ENCODE measurements at regions not wholly inside any gene's neighbourhood (a gene's known extent, or its start where the extent isn't known, plus 50 kb on each side); places are given as distances from the start of the nearest gene placed in this dataset.

DNA sequence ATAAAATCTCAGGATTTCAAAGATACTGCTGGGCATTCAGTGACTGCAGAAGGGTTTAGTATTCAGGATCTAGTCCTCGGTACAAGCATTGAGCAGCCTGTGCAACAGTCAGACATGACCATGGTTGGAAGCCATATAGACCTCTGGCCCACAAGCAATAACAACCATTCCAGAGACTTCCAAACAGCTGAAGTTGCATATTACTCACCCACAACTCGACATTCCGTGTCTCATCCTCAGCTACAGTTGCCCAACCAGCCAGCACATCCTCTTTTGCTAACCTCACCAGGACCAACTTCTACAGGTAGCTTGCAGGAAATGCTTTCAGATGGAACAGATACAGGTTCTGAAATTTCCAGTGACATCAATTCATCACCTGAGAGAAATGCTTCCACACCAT is 156.8 kb downstream of the C11orf91 start:
- H3K27ac Mint-ChIP-seq = no peak overlapping the region
- H3K4me3 ChIP-seq (ENCODE audit: low read length) = no peak overlapping the region
- no peaks in the 10 kb centered on the region for H3K27me3 ChIP-seq (ENCODE audit: control insufficient read depth, insufficient read depth, low read length)
- H3K4me1 Mint-ChIP-seq = peaks cover 0 to 13% of the 10 kb centered on the region in 2 donors
- H3K9me3 ChIP-seq (ENCODE audit: control insufficient read depth, insufficient read depth, low read length) = no peaks in the 10 kb centered on the region
- 74% methylated on average over 3 of the region's 3 CpGs for WGBS (ENCODE audit: insufficient coverage)
- no peak for TF ChIP-seq CTCF (IDR thresholded peaks at IDR 0.05)
- peaks cover 17% of the 10 kb centered on the region for H3K4me1 ChIP-seq (ENCODE audit: control insufficient read depth, insufficient read depth, low read length)
- peaks cover 12 to 22% of the 10 kb centered on the region in 2 donors for H3K27me3 Mint-ChIP-seq (ENCODE audit: low read depth in 2 of 2)
- H3K9me3 Mint-ChIP-seq = no peaks in the 10 kb centered on the region
- H3K4me3 Mint-ChIP-seq = no peak overlapping the region
- no peak for ATAC-seq
- no peaks in the 10 kb centered on the region for H3K36me3 Mint-ChIP-seq
- H3K27ac ChIP-seq (ENCODE audit: low read length) = no peak overlapping the region
- intact Hi-C loops (cut with micrococcal nuclease) = loop anchor here (1.0 kb wide), 1 partner anchor 198 kb away; no protein-coding TSS in a partner anchor
- no peaks in the 10 kb centered on the region for H3K36me3 ChIP-seq (ENCODE audit: control insufficient read depth, insufficient read depth, low read length)
- no peak for DNase-seq

DNA sequence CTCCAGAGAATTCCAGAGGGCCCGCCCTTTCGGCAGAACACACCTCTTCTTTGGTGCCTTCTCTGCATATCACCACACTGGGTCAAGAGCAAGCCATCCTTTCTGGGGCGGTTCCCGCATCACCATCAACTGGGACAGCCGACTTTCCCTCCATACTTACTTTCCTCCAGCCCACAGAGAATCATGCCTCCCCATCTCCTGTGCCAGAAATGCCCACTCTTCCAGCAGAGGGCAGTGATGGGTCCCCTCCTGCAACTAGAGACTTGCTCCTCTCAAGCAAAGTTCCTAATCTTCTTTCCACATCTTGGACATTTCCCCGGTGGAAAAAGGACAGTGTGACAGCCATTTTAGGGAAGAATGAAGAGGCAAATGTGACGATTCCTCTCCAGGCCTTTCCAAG is 157.7 kb downstream of the C11orf91 start:
- Histone ChIP-seq H3K27ac (ENCODE audit: low read length) (no peak overlapping the region), H3K4me1 (ENCODE audit: control insufficient read depth, insufficient read depth, low read length) (peaks cover 17% of the 10 kb centered on the region), H3K9me3 (ENCODE audit: control insufficient read depth, insufficient read depth, low read length) (no peaks in the 10 kb centered on the region), H3K27me3 (ENCODE audit: control insufficient read depth, insufficient read depth, low read length) (no peaks in the 10 kb centered on the region), H3K36me3 (ENCODE audit: control insufficient read depth, insufficient read depth, low read length) (no peaks in the 10 kb centered on the region), H3K4me3 (ENCODE audit: low read length) (no peak overlapping the region)
- Mint-ChIP-seq H3K36me3 (no peaks in the 10 kb centered on the region), H3K27me3 (ENCODE audit: low read depth in 2 of 2) (peaks cover 12 to 19% of the 10 kb centered on the region in 2 donors), H3K27ac (no peak overlapping the region), H3K9me3 (no peaks in the 10 kb centered on the region), H3K4me3 (no peak overlapping the region), H3K4me1 (peaks cover 0 to 13% of the 10 kb centered on the region in 2 donors)
- TF ChIP-seq CTCF (IDR thresholded peaks at IDR 0.05) = no peak
- peak in 1 of 2 donors; percentile 56 for DNase-seq
- intact Hi-C loops (cut with micrococcal nuclease) = loop anchor here (1.0 kb wide), 1 partner anchor 199 kb away; no protein-coding TSS in a partner anchor
- no peak for ATAC-seq
- WGBS (ENCODE audit: insufficient coverage) = 54% methylated on average over 7 of the region's 7 CpGs

GRCh38 chr11:33540946-33541915 is 159.4 kb downstream of the C11orf91 start:
- H3K4me1 ChIP-seq (ENCODE audit: control insufficient read depth, insufficient read depth, low read length) = peaks cover 17% of the 10 kb centered on the region
- WGBS (ENCODE audit: insufficient coverage) = 57% methylated on average over 11 of the region's 11 CpGs
- Mint-ChIP-seq H3K4me1 (peaks cover 0 to 13% of the 10 kb centered on the region in 2 donors), H3K9me3 (no peaks in the 10 kb centered on the region), H3K4me3 (no peak overlapping the region), H3K27me3 (ENCODE audit: low read depth in 2 of 2) (peaks cover 10 to 12% of the 10 kb centered on the region in 2 donors), H3K36me3 (no peaks in the 10 kb centered on the region), H3K27ac (no peak overlapping the region)
- no peaks in the 10 kb centered on the region for H3K9me3 ChIP-seq (ENCODE audit: control insufficient read depth, insufficient read depth, low read length)
- no peaks in the 10 kb centered on the region for H3K36me3 ChIP-seq (ENCODE audit: control insufficient read depth, insufficient read depth, low read length)
- no peak overlapping the region for H3K27ac ChIP-seq (ENCODE audit: low read length)
- intact Hi-C loops (cut with micrococcal nuclease) = no loop called here
- no peak for DNase-seq
- H3K4me3 ChIP-seq (ENCODE audit: low read length) = no peak overlapping the region
- no peaks in the 10 kb centered on the region for H3K27me3 ChIP-seq (ENCODE audit: control insufficient read depth, insufficient read depth, low read length)
- no peak for ATAC-seq
- no peak for TF ChIP-seq CTCF (IDR thresholded peaks at IDR 0.05)

Data from natural killer cell (primary cell).